ENCODE measurements at regions not wholly inside any gene's neighbourhood (a gene's known extent, or its start where the extent isn't known, plus 50 kb on each side); places are given as distances from the start of the nearest gene placed in this dataset.

GRCh38 chr1:30610917-30611316 is 112.5 kb downstream of the MATN1 start:
- FAIRE-seq (no peak), DNase-seq (ENCODE audit: insufficient read length, low spot score) (no peak)

- no peak for DNase-seq (ENCODE audit: insufficient read length, low spot score)
- FAIRE-seq = no peak
These were observed 113.4 kb downstream of the MATN1 start for GRCh38 chr1:30609999-30610345.

GRCh38 chr1:30609336-30609998 is 113.9 kb downstream of the MATN1 start:
- DNase-seq (ENCODE audit: insufficient read length, low spot score) (no peak), FAIRE-seq (no peak)

- FAIRE-seq = no peak
- DNase-seq (ENCODE audit: insufficient read length, low spot score) = no peak
These were observed 115.7 kb downstream of the MATN1 start for GRCh38 chr1:30607723-30608122.

GRCh38 chr1:30606166-30606565 is 117.2 kb downstream of the MATN1 start:
- no peak for DNase-seq (ENCODE audit: insufficient read length, low spot score)
- no peak for FAIRE-seq

GRCh38 chr1:30605441-30605920 is 117.9 kb downstream of the MATN1 start:
- FAIRE-seq (no peak), DNase-seq (ENCODE audit: insufficient read length, low spot score) (no peak)

- FAIRE-seq = no peak
- DNase-seq (ENCODE audit: insufficient read length, low spot score) = no peak
These were observed 118.5 kb downstream of the MATN1 start for GRCh38 chr1:30604801-30605440.

GRCh38 chr1:30603081-30603858 is 120.1 kb downstream of the MATN1 start:
- no peak for FAIRE-seq
- no peak for DNase-seq (ENCODE audit: insufficient read length, low spot score)

- FAIRE-seq = no peak
These were observed 121.9 kb downstream of the MATN1 start for GRCh38 chr1:30601316-30602085.

GRCh38 chr1:30600706-30601105 is 122.7 kb downstream of the MATN1 start:
- FAIRE-seq = no peak

More at GRCh38 chr1:30601316-30602085, 121.9 kb downstream of the MATN1 start:
- no peak for DNase-seq (ENCODE audit: insufficient read length, low spot score)

GRCh38 chr1:30600258-30600657 is 123.1 kb downstream of the MATN1 start:
- DNase-seq (ENCODE audit: insufficient read length, low spot score) = no peak
- no peak for FAIRE-seq

More at GRCh38 chr1:30600706-30601105, 122.7 kb downstream of the MATN1 start:
- no peak for DNase-seq (ENCODE audit: insufficient read length, low spot score)

GRCh38 chr1:30599721-30600120 is 123.7 kb downstream of the MATN1 start:
- FAIRE-seq = no peak

GRCh38 chr1:30598571-30599114 is 124.7 kb downstream of the MATN1 start:
- no peak for FAIRE-seq

More at GRCh38 chr1:30599721-30600120, 123.7 kb downstream of the MATN1 start:
- no peak for DNase-seq (ENCODE audit: insufficient read length, low spot score)

GRCh38 chr1:30597711-30598110 is 125.7 kb downstream of the MATN1 start:
- FAIRE-seq (no peak), DNase-seq (ENCODE audit: insufficient read length, low spot score) (no peak)

More at GRCh38 chr1:30598571-30599114, 124.7 kb downstream of the MATN1 start:
- no peak for DNase-seq (ENCODE audit: insufficient read length, low spot score)

- DNase-seq (ENCODE audit: insufficient read length, low spot score) (no peak), FAIRE-seq (no peak)
These were observed 126.5 kb downstream of the MATN1 start for GRCh38 chr1:30596891-30597290.

- FAIRE-seq (no peak), DNase-seq (ENCODE audit: insufficient read length, low spot score) (no peak)
These were observed 126.9 kb downstream of the MATN1 start for GRCh38 chr1:30596470-30596869.

GRCh38 chr1:30589083-30589482 is 134.3 kb downstream of the MATN1 start:
- no peak for DNase-seq (ENCODE audit: insufficient read length, low spot score)
- no peak for FAIRE-seq

- FAIRE-seq = no peak
- no peak for DNase-seq (ENCODE audit: insufficient read length, low spot score)
These were observed 134.9 kb downstream of the MATN1 start for GRCh38 chr1:30588311-30589073.

GRCh38 chr1:30586671-30587070 is 136.7 kb downstream of the MATN1 start:
- FAIRE-seq = no peak
- DNase-seq (ENCODE audit: insufficient read length, low spot score) = no peak

- FAIRE-seq (no peak), DNase-seq (ENCODE audit: insufficient read length, low spot score) (no peak)
These were observed 143.8 kb downstream of the MATN1 start for GRCh38 chr1:30579580-30579979.
